Activated CD4-positive, alpha-beta T cell treated with anti-CD3 and anti-CD28 coated beads, Interleukin-2, Interleukin-6, amounts not matched to agents 100 ng/mL and 50 ng/mL, durations not matched to agents 16 hours and 8 hours (primary cell): ENCODE measurements at regions not wholly inside any gene's neighbourhood (a gene's known extent, or its start where the extent isn't known, plus 50 kb on each side); places are given as distances from the start of the nearest gene placed in this dataset.
A peak's percentile ranks its signal among the peaks of the same experiment; 100 is the strongest.

Experiments
- DNase-seq: peaks from one replicate; pipeline ENCODE4 v3.0.0-alpha.2; 2020

DNA sequence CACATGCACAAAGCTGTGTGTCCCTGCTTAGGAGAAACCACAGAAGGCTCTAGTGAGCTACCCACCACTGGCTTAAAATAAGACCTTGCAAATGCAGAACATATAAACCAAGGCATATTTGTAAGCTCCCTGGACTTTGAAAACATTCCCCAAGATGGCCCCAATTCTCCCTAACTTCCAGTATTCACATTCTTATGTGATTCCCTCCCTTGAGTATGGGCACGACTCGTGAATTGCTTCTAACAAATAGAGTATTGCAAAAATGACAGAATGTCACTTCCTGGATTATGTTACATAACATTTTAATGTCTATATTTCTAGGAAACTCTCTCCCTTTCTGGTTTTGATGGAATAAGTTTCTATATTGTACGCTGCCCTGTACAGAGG lies 131.8 kb upstream of the MCTP2 start:
- DNase-seq = no peak

DNA sequence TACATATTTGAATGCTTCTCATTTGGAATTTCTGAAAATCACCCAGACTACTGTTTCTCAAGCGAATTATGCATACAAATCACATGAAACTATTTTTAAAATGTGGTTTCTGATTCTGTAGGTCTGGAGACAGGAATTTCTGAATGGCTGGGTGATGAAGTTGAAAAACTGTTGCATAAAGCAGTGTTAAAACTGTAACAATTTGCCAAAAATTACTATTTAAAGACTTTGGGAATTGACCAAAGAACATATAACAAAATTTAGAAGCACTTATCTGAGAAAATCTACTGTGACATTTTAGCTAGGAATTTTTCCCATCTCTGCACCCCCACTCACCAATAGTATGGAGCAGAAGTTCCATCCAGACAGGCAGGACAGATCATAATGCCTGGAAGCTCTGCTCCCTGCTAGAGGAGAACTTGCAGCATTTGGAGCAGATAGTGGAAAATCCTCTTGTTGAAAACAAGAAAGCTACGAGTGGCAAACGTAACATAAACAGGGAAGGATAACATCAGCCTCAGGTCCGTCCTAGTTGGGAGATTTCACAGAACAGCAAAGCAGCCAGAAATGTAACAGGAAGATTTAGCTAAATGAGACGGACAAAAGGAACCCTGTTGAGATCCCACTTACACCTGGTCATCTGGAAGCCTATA lies 132.3 kb upstream of the MCTP2 start:
- no peak for DNase-seq

DNA sequence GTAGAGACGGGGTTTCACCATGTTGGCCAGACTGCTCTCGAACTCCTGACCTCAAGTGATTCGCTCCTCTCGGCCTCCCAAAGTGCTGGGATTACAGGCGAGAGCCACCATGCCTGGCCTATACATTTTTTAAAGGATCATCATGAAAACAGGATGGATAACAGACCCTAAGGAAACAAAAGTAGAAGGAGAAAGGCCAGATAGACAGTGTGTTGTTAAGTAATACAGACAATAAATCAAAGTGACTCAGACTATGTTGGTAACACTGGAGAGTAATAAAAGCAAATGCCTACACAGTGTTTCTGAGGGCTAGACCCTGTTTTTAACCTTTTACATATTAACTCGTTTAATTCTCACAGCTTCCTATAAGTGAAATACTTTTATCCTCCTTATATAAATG lies 133.8 kb upstream of the MCTP2 start:
- no peak for DNase-seq

DNA sequence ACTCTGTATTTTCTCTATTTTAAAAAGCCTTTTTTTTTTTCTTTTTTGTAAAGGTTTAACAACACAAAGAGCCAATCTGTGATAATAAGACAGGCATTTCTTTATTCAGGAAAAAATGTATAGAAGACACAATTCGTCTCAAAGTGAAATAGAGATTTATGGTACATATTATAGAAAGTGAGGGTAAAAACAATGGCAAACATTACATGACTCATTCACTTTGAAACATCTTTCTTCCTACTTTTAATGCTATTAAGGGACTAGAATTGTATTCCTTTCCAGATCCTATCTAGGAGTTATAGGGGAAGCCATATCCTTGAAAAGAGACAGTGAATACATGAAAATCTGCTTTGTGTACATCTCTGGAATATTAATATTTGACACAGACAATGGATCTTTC lies 137.1 kb upstream of the MCTP2 start:
- DNase-seq = no peak

DNA sequence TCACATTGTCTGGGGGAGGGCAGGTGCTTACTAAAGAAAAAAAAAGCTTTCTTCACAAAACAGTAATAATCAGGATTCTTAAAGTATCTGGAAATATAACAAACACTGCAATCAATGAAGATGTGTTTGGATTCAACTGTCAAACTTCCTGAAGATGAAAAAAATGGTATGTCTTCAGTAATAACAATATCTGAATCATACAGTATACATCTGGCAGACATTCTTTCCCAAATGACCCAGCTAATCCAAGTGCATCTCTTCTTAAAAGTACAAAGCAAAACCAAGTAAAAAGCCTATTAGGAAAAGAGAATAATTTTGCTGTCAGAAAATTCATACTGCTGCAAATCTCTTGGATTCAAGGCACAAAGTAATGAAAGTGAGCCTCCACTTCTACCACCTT lies 145.0 kb upstream of the MCTP2 start:
- DNase-seq = no peak

DNA sequence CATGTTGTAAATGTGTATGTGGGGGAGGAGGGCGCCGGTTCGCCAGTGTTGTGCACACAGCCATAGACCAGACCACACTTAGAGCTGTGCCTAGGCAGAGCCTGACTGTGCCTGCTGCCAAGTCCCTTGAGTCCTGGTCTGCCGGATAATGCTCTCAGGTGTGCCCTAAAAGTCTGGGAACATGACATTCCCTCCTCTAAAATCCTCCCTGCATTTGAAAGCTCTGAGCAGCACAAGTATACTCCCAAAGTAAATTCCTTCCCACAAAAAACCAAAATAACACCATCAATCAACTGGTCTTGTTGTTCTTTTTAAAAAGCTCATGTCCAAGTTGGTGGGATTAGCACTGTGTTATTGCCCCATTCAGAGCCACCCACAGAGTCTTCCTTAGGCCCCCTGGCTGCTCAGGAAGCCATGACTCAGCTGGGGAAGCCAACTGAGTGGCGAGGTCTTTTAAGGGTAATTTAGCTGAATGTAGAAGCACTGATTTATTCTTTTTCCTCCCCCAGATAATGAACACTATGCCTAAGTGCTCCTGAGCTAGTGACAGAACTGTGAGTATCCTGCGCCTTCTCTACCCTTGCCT lies 147.8 kb upstream of the MCTP2 start:
- DNase-seq = no peak

DNA sequence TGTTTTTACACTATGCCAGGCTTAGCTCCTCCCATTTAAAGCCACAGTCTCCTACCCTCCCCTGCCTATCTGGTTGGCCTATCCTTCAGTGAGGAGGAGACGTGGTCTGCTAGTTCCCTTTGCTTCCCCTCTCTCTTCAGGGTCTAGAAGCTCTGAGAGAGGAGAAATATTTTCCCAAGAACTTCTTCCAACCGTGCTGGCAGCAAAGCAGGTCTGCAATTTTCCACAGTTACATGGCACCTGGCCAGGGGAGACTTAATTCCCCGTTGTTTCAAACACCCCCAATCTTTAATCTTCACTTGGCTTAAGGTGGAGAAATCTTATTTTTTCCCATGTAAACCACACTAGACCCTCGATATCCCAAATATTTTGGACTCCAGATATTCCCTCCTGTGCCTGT lies 149.5 kb upstream of the MCTP2 start:
- DNase-seq = no peak

DNA sequence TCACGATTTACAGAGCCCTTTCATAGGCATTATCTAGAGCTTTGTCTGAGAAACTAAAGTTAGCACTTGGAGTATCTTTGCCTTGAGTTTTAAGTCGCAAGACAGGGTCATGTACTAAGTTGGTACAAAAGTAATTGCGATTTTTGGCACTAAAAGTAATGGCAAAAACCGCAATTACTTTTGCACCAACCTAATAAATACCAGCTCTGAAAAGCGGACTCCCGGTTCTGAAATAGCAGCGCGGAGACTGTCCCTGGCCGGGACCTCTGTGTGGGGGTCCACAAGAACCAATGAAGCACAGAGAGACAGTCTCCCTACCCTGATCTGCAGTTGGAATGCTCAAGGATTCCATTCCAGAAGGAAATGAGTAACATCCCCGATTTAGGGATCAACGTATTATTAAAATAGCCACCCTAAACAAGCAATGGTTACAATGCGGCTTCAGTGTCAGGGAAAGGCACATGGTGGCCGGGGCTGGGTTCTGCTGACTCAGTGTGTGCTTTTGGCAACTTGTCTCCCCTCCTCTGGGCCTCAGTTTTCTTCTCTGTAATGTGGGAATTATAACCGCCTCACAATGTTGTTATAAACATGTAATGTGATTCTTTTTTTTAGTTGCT lies 150.3 kb upstream of the MCTP2 start:
- no peak for DNase-seq

DNA sequence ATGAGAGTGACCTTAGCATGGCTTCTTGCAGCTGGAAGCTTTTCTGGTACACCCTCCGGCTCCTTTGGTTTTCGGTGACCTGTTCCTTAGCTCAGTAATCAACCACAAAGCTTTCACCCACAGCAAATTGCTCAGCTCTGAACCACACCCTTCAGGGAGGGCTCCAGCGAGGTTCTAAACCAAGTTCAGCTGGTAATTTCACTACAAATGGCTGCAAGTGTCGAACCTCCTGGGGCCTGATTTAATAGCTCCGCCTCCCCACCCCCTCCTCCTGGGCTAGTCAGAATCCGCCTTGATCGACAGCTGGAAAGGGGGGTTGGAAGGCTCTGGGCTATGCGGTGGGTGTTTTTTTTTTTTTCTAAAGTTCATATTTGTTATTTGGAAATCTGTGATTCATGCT lies 150.9 kb upstream of the MCTP2 start:
- DNase-seq = peak; percentile 3

DNA sequence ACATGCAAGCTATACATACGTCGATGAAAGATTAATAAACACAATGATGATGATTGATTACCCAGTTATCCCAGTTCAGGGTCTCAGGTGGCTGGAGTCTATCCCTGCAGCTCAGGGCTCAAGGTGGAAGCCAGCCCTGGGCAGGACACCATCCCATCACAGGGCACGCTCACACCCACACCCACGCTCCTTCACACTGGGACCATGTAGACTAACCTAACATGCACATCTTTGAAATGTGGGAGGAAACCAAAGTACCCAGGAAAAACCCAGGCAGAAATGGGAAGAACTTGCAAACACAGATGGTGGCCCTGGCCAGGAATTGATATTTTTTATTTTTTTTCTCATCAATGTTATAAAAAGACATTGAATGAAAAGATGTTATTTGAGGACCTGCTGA lies 151.4 kb upstream of the MCTP2 start:
- DNase-seq = no peak

DNA sequence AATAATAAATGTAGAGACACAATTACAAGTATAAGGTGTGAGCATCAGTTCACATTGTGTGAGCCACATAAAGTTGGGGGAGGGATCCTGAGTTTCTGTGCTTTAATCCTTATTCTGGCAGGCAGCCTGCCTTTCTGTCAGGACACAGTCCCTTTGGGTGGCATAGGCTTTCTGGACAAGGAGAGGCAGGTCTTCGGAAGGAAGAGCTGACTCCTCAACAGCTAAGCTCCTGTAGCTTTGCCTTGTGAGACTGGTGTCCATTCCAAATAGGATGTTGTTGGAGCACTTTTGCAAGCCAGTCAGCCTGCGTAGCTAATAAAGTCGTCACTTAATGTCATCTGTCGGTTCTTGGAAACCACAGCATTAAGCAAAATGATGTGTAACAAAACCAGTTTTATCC lies 151.9 kb upstream of the MCTP2 start:
- DNase-seq = no peak

DNA sequence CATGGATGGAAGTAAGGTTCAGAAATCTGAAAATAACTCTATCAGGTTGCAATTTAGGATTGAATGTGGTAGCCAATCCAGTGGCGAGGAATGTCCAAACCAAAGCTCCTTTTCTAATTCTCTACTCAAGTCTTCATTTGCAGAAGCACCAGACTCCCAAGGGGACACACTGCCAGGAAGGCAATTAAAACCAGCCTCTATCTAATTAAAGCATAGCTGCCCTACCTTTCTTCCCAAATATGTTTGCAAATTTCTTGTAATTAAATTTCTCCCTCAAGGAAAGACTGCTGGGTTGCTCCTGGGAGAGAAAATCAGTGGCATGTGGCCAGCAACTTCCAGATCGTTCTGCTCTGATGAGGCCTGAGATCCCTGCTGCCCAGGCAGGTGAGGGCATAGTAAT lies 153.4 kb upstream of the MCTP2 start:
- DNase-seq = no peak

DNA sequence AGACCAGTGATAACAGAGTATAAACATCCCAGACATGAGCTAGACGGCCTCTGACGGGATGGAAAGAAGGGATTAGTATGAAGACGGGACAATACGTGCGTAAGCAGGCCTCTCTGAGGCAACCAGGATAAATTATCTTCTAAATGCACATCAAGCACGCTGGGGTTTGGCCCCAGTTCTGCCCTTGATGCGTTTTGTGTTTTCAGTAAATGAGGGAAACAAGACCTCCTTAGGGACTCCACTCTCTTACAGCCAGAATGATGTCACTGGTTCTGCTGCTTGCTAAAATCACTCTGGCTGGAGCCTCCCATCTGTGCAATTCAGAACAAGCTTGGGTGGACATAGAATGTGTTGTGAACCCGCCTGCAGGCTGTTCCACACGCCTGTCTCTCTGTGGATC lies 156.0 kb upstream of the MCTP2 start:
- DNase-seq = no peak

DNA sequence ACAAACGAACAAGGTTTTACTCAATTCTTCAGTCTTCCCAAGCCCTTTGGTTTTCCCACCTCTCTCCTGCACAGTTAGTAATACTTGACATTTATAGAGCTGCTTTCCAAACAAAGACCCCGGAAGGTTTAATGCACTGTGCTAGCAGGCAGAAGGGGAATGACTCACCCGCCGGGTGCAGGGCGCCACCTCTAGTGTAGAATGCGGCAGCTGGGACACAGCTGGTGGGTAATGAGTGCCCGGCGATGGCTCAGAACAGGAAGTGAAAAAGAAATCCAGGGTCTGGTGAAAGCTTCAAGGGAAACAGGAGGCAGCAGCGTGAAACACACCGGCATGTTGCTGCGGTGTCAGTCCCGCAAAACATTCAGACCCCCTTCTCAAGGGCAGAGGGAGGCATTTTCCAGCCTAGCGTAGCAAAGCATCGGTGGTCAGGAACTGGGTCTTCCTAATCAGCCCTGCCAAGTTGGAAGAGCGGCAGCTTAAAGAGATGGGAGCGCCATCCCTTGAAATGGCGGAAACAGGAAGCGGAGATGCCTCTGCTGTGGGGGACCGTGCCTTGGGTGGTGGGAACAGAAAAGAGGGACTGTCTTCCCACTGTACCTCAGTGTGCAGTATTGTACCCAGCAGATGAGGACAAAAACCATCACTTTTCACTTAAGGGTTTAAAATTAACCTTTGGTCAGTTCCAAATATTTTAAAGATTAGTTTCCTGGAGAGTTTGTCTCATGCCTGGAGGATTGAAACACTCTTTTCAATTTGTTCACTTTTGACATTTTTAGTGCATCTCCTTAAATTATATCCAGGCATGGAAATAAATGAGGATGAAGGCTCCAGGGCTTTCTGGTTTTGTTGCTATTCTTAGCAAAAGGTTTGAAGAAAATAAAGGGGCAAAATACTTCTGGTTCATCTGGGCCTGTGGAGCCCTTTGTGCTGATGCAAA lies 160.7 kb upstream of the MCTP2 start:
- no peak for DNase-seq

DNA sequence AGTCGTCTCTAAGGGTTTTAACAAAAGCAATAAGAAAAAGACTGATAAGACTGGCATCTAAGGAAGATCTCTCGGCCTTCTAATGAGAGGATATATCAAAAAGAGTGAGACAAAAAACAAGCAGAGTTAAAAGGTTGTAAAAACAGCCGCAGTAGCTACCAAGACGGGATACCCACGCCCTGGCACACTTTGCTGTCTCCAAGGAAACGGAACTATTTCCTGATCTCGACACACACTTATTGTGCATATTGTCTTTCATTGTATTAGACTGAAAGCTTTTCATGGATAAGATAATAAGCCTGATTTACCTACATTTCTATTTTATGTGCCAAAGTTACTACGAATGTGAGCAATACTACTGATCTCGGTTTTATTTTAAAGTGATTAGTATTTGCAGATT lies 161.5 kb upstream of the MCTP2 start:
- no peak for DNase-seq

DNA sequence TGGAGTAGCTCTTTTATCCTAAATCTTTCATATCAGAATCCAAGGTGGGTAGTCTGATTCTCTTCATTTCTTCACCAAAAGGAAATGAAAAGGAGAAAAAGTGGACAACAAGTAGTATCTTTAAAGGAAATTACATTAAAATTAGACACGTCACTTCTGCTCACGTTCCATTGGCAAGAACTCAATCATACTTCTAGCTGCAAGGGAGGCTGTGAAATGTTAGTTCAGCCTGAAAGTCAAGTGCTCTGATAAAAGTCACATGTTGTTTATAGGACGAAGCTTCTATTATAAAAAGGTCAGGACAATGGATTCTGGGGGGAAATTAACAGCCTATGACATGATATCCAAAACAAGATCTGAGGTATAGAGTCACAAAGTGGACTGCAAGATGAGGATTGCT lies 164.6 kb upstream of the MCTP2 start:
- no peak for DNase-seq

DNA sequence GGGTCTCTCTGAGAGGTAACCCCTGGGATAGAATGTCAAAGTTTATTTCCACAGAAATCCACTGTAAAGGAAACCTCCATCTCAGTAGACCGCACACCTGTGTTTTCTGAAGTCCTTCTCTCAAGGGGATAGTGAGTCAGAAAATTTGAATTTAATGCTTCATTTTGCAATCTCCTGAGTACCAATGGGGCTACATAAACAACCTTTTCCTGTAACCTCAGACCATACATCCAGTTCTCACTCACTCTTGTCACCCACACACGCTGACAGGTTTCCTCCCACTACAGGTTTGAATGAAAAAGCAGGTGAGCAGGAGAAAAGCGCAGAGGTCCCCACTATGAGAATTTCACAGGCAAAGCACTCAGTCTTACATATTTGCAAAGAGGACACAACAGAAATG lies 165.3 kb upstream of the MCTP2 start:
- DNase-seq = no peak

DNA sequence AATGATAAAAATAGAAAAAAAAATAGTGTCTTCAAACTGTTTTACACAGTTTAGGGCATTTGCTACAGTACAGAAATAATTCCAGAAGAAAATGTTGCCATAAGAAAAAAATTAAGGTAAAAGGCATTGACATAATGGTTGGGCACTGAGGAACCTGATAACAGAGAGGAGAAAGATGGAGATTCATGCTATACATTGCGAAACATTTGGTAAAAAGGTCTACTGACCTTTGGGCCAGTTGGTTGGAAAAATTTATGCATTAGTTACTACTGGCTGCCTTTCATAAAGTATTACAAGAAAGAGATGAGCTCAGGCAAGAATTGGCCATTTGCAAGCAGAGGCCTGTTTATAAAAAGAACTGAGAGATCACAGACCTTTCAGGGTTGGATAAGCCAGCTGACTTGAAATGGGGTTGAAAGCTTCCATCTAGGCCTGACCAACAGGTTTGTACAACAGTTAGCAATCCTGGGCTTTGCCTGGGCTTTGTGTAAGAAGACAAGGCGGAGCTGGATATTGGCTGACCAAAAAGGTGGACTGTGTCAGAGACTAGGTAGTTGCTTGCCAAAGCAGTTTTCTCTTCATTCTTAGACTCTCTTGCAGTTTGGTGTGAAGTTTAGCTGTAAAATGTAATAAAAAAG lies 166.6 kb upstream of the MCTP2 start:
- no peak for DNase-seq

DNA sequence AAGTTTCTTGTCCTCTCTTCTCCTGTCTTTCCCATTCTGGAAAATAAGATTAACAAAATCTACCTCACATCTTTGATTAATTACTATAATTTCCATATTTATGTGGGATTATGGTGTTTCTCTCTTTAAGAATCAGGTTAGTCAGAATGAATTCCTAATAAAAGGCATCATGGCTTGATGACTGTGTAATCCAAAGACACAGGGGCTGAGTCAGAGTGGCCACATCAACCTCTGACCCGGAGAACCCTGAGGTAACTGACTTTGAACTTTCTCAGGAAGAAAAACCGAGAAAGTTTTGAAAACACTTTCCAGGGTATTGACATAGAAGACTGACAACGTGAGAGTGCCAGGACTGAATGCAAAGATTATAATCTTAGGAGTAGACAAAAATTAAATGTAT lies 170.3 kb upstream of the MCTP2 start:
- no peak for DNase-seq

DNA sequence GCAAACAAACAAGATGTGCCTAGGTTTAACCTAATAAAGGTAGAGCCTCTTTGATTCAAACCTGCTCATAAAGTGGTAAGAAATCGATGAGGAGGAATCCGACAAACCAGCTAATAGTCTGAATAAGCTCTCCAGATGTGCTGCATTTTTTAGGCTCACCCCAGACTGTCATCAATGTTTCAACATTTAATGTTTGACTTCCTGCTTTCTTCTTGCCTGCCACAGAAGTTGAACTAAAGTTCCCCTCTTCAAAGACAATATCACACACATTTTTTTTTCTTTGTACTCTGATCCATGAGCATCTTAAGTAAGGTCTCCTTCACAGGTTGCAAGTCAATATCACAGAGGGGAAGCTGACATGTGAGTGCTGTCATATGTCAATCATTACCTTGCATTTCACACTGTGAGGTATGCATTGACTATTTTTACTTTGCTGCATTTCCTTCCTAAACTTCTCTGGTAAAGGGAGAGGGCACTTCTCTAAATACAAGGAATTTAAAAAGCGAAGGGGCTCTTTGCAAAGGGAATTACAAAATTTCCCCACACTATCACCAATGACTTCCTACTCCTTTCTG lies 172.3 kb upstream of the MCTP2 start:
- DNase-seq = no peak

DNA sequence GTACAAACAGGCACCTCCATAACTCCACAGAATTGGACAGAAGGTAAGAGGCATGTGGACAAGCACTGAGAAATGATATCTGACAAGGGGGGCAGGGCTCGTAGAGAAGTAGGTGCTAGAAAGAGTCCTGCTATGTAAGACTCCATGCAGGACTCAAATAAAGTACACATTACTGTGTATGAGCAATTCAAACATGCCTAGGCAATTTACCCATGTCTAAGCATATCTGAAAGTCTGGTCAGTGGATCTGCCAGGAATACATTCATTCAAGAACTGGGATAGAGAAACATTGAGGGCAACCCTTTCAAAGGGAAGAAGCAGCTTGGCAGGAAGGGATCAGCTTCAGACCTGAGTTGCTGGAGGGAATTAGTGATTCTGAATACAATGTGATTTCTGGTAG lies 174.1 kb upstream of the MCTP2 start:
- DNase-seq = no peak

DNA sequence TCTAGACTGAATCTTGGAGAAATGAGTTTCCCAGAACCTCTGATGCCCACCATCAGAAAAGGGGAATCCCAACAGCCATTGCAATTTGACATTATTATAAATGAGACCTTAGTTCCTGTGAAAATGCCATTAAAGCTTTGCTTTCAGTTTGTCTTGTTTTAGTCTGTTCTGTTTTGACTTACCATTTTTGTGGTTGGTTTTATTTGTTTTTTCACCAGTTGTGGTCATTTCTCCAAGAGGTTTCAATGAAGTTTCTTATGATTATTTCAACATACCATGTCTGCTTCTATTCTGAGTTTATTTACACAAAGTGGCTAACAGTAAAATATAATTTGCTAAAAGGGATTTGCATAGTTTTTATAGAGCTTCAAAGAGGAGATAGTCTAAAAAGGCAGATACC lies 175.0 kb upstream of the MCTP2 start:
- DNase-seq = no peak

DNA sequence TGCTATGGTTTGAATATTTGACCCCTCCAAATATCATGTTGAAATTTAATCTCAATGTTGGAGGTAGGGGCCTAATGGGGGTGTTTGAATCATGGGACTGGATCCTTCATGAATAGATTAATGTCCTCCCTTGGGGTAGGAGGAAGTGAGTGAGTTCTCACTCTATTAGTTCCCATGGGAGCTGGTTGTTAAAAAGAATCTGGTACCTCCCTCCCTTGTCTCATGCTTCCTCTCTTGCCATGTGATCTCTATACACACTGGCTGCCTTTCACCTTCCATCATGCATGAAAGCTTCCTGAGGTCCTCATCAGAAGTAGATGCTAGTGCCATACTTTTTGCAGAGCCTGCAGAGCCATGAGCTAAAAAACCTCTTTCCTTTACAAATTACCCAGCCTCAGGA lies 177.7 kb upstream of the MCTP2 start:
- no peak for DNase-seq
